GM06990 (cell line): ENCODE measurements at regions not wholly inside any gene's neighbourhood (a gene's known extent, or its start where the extent isn't known, plus 50 kb on each side); places are given as distances from the start of the nearest gene placed in this dataset.
"Not testable (repeated sequence)": the region's sequence is repeated elsewhere in the genome, so short reads cannot be mapped to it uniquely, and the experiment has no call there.

ENCODE experiments used
- DNase-seq: peaks from one replicate; pipeline ENCODE4 v3.0.0-alpha.2; 2011; ENCODE audit not compliant: insufficient read length; ENCODE audit errors: extremely low read depth
- H3K27me3 ChIP-seq: replicated peaks from 2 replicates; pipeline ENCODE4 v1.6.0; 2011; ENCODE audit warnings: low read length; ENCODE audit not compliant: control insufficient read depth, insufficient read depth
- H3K36me3 ChIP-seq: 2 replicates; pipeline ENCODE4 v1.5.1; 2011; ENCODE audit warnings: low read length; ENCODE audit not compliant: control insufficient read depth, insufficient read depth
- H3K4me3 ChIP-seq: replicated peaks from 2 replicates; pipeline ENCODE4 v1.5.1; 2011; ENCODE audit warnings: low read depth, mild to moderate bottlenecking, control low read depth, low read length
- CTCF ChIP-seq: IDR thresholded peaks from 2 replicates; pipeline ENCODE4 v1.5.1; 2011; ENCODE audit warnings: low read length, control low read depth, mild to moderate bottlenecking, inconsistent platforms; ENCODE audit not compliant: insufficient read depth, poor library complexity, severe bottlenecking

GRCh38 chr6:14294270-14294951 lies 176.8 kb downstream of the CD83 start:
- no peaks in the 10 kb centered on the region for H3K27me3 ChIP-seq
- DNase-seq: no peak
- no peak overlapping the region for H3K4me3 ChIP-seq
- no peak for TF ChIP-seq CTCF
- no peaks in the 10 kb centered on the region for H3K36me3 ChIP-seq

- not testable (repeated sequence) for H3K36me3 ChIP-seq, H3K4me3 ChIP-seq, DNase-seq, H3K27me3 ChIP-seq
Observed at GRCh38 chr6:14296698-14297097, 179.1 kb downstream of the CD83 start.

- not testable (repeated sequence) for H3K27me3 ChIP-seq, DNase-seq, H3K4me3 ChIP-seq, H3K36me3 ChIP-seq
Observed at GRCh38 chr6:14297118-14297517, 179.5 kb downstream of the CD83 start.

GRCh38 chr6:14300189-14300588 lies 182.6 kb downstream of the CD83 start:
- not testable (repeated sequence) for H3K4me3 ChIP-seq, H3K27me3 ChIP-seq, H3K36me3 ChIP-seq, DNase-seq

GRCh38 chr6:14300721-14301120 lies 183.1 kb downstream of the CD83 start:
- not testable (repeated sequence) for DNase-seq, H3K36me3 ChIP-seq, H3K27me3 ChIP-seq, H3K4me3 ChIP-seq

GRCh38 chr6:14301477-14301876 lies 183.9 kb downstream of the CD83 start:
- not testable (repeated sequence) for H3K36me3 ChIP-seq, H3K4me3 ChIP-seq, H3K27me3 ChIP-seq, DNase-seq

- Histone ChIP-seq H3K27me3 (no peaks in the 10 kb centered on the region), H3K4me3 (no peak overlapping the region), H3K36me3 (no peaks in the 10 kb centered on the region)
- DNase-seq: no peak
- TF ChIP-seq CTCF: no peak
Observed at GRCh38 chr6:14305131-14305530, 187.6 kb downstream of the CD83 start.

GRCh38 chr6:14305624-14306023 lies 188.1 kb downstream of the CD83 start:
- no peak for DNase-seq
- Histone ChIP-seq H3K36me3 (no peaks in the 10 kb centered on the region), H3K4me3 (no peak overlapping the region), H3K27me3 (no peaks in the 10 kb centered on the region)
- no peak for TF ChIP-seq CTCF
